Medulla oblongata (tissue), 1 donor: ENCODE measurements at regions not wholly inside any gene's neighbourhood (a gene's known extent, or its start where the extent isn't known, plus 50 kb on each side); places are given as distances from the start of the nearest gene placed in this dataset.

Source experiments
- DNase-seq: peaks from one replicate; pipeline ENCODE4 v3.0.0-alpha.2; 2015; ENCODE audit errors: extremely low spot score

DNA sequence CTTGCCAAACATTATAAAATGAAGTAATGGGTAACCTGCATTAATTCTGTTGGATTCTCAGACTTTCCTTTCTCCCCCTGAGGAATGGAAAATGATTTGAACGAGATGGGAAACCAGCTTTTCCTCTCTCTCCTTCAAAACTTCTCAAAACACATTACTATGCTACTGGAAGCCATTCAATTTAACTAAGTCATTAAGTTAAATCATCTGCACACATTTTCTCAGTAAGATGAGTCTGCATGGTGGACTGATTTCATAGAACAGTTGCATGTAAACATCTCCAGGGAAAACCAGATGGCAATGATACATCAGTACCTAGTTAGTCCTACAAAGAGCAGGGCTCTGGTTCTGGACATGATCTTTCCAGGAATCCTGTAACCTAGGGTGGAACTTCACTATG lies 59.9 kb downstream of the BMP4 start:
- no peak for DNase-seq

DNA sequence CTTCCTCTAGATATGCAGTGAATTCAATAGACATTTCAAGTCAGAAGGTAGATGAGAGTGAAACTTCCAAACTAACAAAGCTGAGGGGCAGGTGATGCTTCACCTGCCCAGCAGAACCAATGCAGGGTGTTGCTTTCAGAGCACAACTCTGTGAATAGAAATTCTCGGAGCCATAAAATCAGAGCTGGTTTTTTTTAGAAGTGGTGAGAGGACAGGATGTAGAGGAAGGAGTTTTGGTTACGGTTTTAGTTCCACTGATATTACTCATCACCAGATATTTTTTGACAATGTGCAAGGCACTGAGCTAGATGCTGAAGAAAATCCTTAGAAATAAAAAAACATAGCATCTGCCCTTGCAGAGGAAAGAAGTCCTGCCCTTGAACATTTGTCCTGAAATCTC lies 62.2 kb downstream of the BMP4 start:
- no peak for DNase-seq

GRCh38 chr14:53893374-53893773 lies 63.3 kb downstream of the BMP4 start:
- no peak for DNase-seq

DNA sequence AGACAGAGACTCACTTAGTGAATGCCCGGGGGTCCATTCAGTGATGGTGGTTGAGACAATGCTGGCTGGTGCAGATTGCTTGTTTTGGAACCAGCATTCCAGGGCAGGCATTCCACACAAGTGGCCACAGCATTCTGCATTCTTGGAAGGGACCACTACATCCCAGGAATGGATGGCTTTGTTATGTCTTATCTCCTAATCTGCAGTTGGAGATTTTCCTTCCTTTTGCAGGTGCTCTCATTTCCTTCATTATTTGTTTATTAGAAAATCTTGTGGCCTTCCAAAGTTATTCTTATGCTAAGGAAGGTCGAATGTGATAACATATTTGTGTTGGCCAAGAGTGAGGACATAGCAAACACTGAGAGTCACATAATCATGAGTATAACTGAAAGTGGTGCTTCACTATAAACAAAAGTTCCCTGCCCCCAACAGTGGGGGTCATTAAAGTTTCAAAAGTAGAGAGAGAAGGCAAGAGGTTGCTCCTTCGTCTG lies 66.0 kb downstream of the BMP4 start:
- no peak for DNase-seq

- DNase-seq, result no peak
Measured at GRCh38 chr14:53888535-53889386, 67.9 kb downstream of the BMP4 start.

- no peak for DNase-seq
Measured at GRCh38 chr14:53885136-53885640, 71.4 kb downstream of the BMP4 start.

GRCh38 chr14:53884601-53885000 lies 72.0 kb downstream of the BMP4 start:
- no peak for DNase-seq

- no peak for DNase-seq
Measured at GRCh38 chr14:53883739-53884138, 72.9 kb downstream of the BMP4 start.

- DNase-seq, result no peak
Measured at GRCh38 chr14:53882684-53883083, 73.9 kb downstream of the BMP4 start.

DNA sequence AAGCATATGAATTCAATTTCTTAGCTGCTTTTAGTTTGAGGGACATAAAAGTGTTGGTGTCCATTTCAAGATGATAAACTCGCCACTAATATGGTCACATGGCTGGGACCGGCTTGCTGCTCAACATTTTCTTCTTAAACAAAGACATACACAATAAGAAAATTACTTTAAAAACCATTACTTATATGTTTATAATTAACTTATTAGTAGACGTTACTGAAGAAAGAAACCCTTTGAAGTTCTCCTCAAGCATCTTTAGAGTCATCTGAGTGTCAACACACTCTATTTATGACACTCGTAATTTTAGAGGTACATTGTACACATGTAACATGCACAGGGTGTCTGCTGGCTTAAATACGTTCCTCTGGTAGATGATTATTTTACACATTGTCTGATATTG lies 74.7 kb downstream of the BMP4 start:
- DNase-seq, result no peak

DNA sequence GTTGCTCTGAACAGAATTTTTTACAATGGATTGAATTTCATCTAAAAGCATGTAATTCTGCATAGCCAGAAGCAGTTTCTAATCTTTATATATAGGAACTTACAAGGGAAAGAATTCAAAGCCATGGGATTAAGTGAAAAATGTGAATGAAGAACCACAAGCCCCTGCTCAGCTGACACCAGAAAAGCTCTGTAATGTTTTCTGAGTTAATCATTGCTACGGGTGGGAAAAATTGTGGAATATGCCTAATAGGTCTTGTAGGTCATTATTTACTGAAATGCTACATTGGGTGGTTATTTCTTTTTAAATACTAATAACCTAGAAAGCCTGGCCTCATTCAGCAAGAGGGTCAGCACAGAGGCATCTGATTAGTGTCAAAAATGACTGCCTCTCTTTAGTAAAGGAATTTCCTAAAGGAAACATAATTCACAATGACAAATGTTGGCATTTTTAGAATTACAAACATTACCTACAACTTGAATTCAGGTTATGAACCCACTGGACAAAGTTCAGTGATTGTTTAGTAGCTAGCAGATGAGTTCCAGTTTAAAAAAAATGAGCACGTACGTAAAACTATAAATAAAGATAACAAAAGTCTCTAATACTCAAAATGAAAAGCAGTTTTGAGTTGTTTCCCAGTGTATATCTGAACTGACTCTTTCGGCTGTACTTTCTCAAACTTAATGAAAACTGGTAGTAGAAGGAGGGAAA lies 75.3 kb downstream of the BMP4 start:
- DNase-seq, result no peak

DNA sequence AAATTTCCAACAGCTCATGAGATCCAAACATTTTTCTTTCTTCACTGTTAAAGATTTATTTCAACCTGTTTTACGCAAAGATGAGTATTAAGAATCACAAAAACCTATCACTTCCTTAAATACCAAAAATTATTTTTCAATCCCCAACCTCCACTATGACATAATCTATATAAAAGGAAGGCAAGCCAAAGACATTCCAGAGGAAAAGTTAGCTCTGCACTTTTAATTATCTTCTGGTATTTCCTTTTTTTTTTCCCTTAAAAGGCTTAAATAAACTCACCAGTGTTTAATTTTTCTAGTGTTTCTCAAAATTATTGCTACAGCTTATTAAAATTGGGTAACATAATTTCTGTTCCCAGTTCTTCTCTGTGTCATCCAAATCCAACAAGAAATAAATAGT lies 75.9 kb downstream of the BMP4 start:
- DNase-seq, result no peak

GRCh38 chr14:53879747-53880146 lies 76.9 kb downstream of the BMP4 start:
- no peak for DNase-seq

DNA sequence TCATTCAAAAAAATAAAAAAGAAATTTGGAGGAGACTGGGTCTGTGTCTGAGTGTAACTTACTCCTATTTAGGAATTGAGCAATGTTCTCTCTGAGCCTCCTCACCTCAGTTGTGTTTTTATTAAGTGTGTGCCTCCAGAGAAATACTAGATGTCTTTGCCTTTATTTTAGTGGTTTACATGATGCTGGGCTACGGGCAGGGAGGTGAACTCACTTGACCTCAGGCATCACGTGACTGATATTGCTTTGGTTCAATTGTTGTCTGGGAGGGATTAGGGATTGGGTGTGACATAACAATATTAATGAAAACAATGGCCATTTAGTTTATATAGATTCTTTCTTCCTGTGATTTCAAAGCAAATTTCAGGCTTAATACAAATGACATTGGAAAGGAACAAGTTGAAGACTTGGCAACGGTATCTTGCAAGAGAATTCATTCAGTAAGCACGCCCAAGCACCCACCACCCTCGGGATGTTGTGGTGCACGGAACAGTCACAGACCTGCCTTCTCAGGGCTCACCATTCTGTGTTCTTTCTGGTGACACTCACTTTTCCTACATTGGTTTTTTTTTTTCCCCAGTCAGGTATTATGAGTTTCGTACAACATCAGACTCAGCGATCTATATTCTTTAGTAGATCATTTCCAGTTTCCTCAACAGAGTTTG lies 77.5 kb downstream of the BMP4 start:
- DNase-seq, result no peak

DNA sequence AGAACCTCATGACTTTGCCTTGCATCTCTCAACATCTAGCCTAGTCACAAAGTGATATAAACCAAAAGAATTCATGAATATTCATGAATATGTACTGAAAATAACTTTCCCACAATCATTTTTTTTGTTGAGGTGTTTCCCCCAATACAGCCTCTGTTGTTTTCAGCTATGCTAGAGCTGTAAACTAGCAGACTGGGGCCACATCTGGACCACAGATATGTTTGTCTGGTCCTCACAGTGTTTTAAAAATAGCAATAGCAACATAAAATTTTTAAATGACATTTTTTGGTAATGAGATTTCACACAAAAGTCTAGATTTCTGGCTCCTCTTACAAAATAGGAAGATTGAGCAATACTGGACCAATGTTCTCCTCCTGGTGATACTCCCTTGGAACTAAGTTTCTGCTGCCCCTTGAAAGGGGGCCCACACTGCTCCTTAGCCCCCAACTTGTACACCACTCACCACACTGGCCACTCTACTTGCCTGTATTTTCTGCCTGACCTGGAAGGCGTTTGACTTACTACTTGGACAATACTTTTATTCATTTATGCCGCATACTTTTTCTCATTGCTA lies 81.2 kb downstream of the BMP4 start:
- DNase-seq, result no peak

DNA sequence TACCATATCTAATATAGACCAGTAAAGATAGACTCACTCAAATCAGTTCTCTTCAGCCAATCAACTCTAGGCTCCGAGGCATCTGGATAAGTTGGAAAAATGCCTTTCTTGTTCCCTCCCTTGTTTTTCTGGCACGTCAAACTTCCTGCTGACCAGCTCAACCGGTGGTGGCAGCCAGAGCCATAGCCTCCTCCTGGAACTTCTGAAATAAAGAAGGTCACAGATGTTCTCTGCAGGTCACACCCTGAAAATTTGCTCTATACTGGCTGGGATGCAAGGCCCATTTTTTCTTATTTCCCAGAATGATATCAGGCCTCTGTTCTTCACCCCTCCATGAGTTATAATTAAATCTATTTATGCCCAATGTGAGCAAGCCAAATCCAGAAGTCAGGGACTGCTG lies 81.9 kb downstream of the BMP4 start:
- DNase-seq, result no peak

- DNase-seq, result no peak
Measured at GRCh38 chr14:53872681-53873089, 83.9 kb downstream of the BMP4 start.

- DNase-seq, result no peak
Measured at GRCh38 chr14:53871951-53872350, 84.7 kb downstream of the BMP4 start.

DNA sequence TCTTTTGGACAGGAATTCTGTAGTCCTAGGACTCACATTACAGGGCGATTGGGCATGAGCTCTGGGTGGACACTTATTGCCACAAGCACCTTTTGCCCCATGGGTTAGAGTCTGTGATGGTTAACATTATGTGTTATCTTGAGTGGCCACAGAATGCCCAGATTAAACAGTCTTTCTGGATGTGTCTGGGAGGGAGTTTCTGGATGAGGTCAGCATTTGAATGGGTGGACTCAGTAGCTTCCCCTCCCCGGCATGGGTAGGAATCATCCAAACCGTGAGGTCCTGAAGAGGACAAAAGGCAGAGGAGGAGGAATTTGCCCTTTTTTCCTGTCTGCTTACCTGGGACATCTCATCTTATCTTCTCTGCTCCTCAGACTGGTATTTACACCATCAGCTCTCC lies 85.6 kb downstream of the BMP4 start:
- DNase-seq, result no peak

DNA sequence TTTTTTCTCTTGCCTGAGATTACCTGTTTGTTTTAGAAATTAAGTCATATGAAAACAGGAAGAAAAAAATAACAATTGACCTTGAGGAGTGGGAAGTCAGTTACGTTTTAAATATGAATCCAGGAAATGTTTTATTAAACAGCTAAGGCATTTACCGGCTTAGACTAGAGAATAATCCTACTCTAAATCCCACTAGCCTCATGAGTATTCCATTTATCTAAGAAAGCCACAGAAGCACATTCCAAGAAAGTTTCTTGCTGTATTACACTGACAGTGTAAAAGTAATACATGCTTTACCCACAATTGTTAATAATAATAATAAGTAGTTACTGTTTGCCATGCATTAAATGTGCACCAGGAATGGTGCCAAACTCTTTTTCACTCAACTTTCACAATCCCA lies 90.9 kb downstream of the BMP4 start:
- no peak for DNase-seq

DNA sequence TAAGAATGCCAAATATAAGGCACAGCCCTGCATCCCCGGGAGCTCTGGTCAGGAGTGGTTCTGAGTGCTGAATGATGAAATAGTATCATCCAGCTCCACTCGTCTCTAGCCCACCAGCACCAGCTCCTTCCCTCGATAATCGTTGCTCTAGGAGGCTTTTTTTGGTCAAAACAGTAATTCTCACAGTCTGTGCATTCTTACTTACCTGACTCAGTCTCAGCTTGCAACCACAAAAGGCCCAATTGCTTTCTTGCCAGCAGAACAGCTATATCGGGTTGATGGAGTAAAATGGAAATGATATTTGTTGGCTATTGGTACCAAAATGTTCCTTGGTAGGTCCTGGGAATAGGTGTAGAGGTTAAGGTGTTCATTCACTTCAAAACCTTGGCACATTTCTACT lies 94.8 kb downstream of the BMP4 start:
- DNase-seq, result no peak

GRCh38 chr14:53858345-53858684 lies 98.3 kb downstream of the BMP4 start:
- DNase-seq, result no peak
